ENCODE measurements at regions not wholly inside any gene's neighbourhood (a gene's known extent, or its start where the extent isn't known, plus 50 kb on each side); places are given as distances from the start of the nearest gene placed in this dataset.
A peak's percentile ranks its signal among the peaks of the same experiment; 100 is the strongest.
"Not testable (repeated sequence)": the region's sequence is repeated elsewhere in the genome, so short reads cannot be mapped to it uniquely, and the experiment has no call there.

DNA sequence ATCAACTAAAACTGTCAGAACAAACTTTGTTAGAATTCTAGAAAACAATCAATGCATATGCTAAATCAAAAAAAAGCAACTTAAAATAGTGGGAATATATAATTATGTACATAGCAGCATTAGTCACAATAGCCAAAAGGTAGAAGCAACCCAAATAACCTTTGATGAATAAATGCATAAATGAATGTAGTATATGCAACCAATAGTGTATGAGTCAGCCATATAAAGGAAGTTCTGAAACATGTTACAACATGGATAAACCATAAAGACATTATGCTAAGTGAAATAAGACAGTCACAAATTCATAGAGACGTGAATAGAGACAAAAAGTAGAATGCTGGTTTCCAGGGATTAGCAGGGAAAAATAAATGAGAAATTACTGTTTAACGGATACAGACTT lies 762.8 kb upstream of the INTU start:
- ATAC-seq (ENCODE audit: poor library complexity): no peak
- no peak for DNase-seq
- intact Hi-C loops (cut with DNase I): no loop called here

DNA sequence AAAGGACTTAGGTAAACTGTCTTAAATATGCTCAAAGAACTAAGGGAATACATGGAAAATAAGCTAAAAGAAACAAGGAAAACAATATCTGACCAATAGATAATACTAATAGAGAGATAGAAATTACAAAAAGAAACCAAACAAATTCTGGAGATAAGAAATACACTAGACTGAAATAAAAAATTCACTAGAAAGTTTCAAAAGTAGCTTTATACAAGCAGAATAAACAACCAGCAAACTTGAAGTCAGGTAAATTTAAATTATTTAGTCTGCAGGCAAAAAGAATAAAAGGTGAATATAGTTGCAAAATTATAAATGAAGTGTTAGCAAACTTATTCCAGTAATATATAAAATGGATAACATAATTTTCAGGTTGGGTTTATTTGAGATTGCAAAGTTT lies 760.9 kb upstream of the INTU start:
- no peak for ATAC-seq (ENCODE audit: poor library complexity)
- intact Hi-C loops (cut with DNase I): no loop called here
- DNase-seq: no peak

DNA sequence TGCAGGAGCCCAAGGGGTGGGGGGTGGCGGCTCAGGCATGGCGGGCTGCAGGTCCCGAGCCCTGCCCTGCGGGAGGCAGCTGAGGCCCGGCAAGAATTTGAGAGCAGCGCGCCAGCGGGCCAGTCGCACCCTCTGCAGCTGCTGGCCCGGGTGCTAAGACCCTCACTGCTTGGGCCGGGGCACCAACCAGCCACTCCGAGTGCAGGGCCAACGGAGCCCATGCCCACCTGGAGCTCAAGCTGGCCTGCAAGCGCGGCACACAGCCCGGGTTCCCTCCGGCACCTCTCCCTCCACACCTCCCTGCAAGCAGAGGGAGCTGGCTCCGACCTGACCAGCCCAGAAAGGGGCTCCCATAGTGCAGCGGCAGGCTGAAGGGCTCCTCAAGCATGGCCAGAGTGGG lies 758.2 kb upstream of the INTU start:
- DNase-seq: no peak
- intact Hi-C loops (cut with DNase I): no loop called here
- no peak for ATAC-seq (ENCODE audit: poor library complexity)

DNA sequence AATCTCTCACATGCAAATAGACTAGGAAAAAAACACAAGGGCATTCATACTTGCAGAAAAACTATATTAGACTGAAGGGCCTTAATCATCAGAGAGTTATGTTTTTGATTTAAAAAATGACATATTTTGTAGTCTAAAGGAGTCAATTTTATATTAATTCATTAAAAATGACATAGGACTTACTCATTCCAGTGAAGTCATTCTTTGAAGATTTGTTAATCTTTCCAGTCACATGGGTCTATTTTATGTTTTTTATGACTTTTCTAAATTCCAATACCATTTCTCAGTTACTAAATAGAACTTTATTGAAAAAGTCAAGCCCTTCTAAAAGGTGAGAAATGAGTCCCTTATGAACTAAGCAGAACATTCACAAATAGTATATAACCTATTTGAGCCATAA lies 743.8 kb upstream of the INTU start:
- intact Hi-C loops (cut with DNase I): no loop called here
- ATAC-seq (ENCODE audit: poor library complexity) (no peak), DNase-seq (no peak)

DNA sequence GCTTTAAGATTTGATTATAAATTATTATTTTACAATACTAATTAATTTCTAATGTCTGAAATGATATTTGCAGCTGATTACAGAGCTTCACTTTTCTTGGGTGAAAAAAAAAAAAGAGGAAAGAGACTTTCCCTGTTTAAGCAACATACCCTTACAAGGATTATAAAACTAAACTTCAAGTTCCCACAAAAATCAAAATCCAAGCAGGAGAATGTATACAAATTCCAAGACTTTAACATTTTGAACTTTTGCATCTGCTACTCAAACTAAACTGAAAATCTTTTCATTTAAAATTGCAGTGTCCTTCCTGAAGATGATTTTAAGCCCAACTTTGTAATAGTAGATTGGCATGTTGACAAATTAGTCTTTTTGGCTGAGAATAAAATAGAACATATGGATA lies 742.4 kb upstream of the INTU start:
- intact Hi-C loops (cut with DNase I): no loop called here
- no peak for ATAC-seq (ENCODE audit: poor library complexity)

DNA sequence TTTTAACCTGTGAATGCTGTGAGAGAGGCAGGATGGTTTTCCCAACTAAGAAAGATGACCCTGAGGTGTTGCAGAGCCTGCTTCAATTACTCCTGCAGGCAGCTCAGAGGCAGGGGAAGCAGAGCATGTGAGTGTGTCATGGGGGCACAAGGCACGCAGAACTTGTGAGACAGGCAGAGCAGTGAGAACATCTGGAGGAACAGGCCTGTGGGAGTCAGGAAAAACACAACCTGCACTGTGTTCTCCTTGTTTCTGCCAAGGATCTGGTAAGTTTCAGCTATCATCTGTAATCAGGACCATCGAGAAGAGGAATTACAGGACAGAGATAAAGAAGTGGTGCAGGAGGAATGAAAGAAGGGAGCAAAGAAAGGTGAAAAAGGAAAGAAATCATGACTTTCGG lies 741.8 kb upstream of the INTU start:
- intact Hi-C loops (cut with DNase I): no loop called here
- ATAC-seq (ENCODE audit: poor library complexity) (no peak), DNase-seq (no peak)

More for the DNA sequence above, 742.4 kb upstream of the INTU start:
- no peak for DNase-seq

DNA sequence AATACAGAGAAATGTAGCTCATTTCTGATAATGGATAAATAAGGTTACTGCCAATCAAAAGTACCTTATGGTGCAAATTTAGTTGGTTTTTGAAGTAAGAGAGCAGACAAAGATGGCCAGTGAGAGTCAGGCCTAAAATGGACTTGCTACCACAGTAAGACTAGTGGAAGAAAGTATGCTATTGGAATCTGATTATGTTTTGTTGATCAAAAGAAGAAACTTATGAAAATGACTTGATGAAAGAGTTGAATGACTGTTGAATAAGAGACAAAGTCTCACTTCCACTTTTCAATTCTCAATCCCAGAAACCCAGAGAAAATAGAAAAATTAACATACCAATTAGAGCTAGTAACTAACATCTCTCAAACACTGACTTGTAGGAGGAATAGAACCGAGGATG lies 737.8 kb upstream of the INTU start:
- intact Hi-C loops (cut with DNase I): no loop called here
- no peak for DNase-seq
- ATAC-seq (ENCODE audit: poor library complexity): no peak

DNA sequence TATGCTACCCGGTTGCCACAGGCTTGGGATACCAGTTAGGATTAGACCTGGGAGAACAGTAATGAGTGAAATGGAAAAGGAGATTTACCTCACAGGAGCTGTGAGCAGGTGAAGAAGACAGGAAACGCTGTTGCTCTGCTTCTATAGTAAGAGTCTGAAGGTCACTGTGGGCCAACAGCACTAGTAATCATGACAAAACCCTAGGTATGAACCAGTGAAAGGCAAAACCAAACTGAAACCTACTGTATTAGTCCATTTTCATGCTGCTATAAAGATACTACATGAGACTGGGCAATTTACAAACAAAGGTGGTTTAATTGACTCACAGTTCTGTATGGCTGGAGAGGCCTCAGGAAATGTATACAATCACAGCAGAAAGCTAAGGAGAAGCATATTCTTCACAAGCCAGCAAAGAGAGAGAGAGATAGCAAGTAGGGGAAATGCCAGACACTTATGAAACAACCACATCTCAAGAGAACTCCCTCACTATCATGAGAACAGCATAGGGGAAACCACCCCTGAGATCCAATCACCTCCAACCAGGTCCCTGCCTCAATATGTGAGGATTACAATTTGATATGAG lies 736.7 kb upstream of the INTU start:
- intact Hi-C loops (cut with DNase I): no loop called here
- ATAC-seq (ENCODE audit: poor library complexity) (no peak), DNase-seq (no peak)

DNA sequence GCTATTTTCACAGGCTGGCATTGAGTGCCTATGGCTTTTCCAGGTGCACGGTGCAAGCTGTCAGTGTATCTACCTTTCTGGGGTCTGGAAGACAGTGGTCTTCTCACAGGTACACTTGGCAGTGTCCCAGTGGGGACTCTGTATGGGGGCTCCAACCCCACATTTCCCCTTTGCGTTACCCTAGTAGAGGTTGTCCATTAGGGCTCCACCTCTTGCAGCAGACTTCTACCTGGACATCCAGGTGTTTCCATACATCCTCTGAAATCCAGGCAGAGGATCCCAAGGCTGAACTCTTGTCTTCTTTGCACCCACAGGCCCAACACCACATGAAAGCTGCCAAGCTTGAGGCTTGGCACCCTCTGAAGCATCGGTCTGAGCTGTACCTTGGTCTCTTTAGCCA lies 735.7 kb upstream of the INTU start:
- intact Hi-C loops (cut with DNase I): no loop called here
- DNase-seq (no peak), ATAC-seq (ENCODE audit: poor library complexity) (no peak)

DNA sequence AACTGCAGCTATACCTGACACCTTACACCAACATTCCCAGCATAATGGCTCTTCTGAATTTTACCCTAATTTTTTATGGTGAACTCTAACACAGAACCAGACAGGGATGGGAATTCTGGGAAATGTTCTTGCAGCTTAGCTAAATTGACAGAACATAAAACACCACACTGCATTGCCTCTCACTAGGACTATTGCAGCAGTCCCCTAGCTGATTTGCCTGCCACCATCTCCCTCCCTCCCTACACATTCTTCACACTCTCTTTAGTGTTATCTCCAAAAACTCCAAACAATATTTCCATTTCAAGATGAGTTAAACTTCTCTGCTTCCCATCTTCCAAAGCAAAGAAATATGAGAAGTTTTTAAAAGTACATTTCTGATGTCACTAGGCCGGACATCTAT lies 733.9 kb upstream of the INTU start:
- peak; percentile 68 for ATAC-seq (ENCODE audit: poor library complexity)
- no peak for DNase-seq
- intact Hi-C loops (cut with DNase I): no loop called here

DNA sequence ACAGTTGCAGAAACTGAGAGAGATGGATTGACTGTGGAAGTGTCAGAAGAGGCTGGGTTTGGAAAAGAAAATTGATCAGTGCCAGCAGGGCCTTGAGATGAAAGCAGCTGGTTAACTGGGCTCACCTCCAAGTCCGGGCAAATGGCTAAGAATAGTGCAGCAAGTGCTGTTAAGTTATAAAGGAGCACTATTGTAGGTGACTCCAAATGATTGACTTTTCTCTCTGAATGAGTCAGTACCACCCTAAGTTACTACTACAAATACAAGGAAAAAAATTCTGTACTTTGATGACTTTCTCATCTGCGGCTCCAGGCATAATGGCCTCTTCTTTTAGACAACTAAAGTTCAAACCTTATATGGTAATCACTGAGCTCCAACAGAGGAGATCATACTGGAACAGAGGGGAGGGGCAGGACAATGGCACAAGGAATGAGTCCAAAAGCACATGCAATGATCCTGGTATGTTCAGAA lies 733.4 kb upstream of the INTU start:
- ATAC-seq (ENCODE audit: poor library complexity) (peak; percentile 97), DNase-seq (peak; percentile 40)
- intact Hi-C loops (cut with DNase I): no loop called here

DNA sequence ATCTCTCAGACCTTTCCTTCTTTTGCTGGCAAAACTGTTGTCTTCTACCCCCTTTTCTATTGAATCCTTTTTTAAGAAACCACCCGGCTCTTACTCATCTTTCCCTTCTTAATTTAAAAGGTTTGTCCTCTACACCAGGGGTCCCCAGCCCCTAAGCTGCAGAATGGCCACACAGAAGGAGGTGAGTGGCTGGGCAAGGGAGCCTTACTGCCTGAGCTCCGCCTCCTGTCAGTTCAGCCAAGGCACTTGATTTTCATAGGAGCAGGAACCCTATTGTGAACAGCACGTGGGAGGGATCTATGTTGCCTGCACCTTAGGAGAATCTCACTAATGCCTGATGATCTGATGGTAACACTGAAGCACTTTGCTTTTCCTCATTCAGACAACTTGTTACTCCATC lies 726.3 kb upstream of the INTU start:
- no peak for DNase-seq
- ATAC-seq (ENCODE audit: poor library complexity): no peak
- intact Hi-C loops (cut with DNase I): no loop called here

DNA sequence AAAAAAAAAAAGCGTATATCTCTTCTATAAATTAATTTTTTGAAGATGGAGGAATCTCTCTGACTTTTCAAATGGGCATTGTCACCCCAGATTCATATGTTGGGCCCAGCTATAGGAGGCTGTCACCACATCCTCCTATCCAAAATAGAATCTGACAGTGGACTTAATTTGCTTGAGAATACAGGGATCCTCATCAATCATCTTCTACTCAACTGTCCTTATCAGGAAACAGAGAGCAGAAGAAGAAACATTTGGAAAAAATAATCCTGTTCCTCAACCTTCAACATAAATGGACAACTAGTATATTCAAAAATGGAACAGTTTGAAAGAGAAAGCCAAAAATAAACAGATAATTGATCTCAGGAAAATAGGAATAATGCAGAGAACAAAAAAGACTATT lies 725.4 kb upstream of the INTU start:
- DNase-seq: no peak
- ATAC-seq (ENCODE audit: poor library complexity): no peak
- intact Hi-C loops (cut with DNase I): no loop called here

DNA sequence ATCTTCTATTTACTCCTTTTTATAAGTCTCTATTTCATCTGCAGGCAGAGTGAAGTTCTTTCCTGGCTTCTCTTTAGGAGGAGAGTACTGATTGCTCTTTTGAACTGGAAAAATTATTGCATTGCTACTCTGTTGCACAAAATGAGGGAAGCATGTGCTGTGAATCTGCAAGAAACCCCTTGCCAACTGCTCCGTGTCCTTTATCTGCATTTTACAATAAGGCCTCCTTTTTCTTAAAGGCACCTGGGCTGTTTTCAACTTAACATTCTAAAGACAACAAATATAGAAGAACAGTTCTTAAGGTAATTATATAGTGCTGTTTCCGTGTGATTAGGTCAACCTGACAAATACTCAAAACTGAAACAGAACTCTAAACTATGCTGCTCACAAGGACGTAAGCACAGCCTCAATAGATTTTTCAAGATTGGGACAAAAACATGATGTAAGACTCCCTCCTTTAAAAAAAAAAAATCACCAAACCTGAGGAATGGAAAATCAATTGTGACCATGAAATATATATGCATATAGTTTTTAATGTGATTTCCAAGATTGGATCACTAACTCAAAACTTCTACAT lies 716.6 kb upstream of the INTU start:
- DNase-seq (no peak), ATAC-seq (ENCODE audit: poor library complexity) (no peak)
- intact Hi-C loops (cut with DNase I): no loop called here

DNA sequence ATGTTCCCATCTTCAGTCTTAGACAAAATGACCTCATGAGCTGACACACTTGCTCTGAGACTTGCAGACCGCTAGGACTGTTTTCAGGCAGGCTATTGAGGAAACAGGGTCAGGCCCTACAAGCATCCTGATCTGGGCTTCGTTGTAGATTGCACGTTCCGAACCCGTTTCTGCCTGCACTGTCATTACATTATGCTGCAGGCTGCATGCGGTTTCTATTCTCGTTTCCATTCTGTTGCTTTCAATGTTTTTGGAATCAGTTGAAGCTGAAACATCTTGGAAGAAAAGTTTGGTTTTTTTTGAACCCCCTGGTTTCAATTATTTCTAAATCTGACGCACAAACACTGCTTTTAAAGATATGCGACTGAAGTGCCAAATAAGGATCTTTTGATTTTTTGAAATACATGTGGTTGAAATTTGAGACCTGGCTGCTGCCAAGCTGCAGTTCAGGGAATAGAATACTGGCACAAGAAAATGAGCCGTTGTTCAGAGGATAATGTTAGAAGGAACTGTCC lies 716.1 kb upstream of the INTU start:
- intact Hi-C loops (cut with DNase I): no loop called here
- peak; percentile 57 for ATAC-seq (ENCODE audit: poor library complexity)

DNA sequence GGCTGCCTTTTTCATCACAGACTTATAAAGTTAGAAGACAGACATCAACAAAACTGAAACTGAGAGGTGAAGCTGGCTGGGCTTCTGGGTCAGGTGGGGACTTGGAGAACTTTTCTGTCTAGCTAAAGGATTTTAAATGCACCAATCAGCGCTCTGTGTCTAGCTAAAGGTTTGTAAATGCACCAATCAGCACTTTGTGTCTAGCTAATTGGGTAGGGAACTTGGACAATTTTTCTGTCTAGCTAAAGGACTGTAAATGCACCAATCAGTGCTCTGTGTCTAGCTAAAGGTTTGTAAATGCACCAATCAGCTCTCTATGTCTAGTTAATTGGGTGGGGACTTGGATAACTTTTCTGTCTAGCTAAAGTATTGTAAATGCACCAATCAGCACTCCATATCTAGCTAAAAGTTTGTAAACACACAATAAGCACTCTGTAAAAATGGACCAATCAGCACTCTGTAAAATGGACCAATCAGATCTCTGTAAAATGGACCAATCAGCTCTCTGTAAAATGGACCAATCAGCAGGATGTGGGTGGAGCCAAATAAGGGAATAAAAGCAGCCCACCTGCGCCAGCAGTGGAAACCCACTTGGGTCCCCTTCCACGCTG lies 710.3 kb upstream of the INTU start:
- intact Hi-C loops (cut with DNase I); DNase-seq; ATAC-seq (ENCODE audit: poor library complexity): not testable (repeated sequence)

More for the DNA sequence above, 716.1 kb upstream of the INTU start:
- no peak for DNase-seq

DNA sequence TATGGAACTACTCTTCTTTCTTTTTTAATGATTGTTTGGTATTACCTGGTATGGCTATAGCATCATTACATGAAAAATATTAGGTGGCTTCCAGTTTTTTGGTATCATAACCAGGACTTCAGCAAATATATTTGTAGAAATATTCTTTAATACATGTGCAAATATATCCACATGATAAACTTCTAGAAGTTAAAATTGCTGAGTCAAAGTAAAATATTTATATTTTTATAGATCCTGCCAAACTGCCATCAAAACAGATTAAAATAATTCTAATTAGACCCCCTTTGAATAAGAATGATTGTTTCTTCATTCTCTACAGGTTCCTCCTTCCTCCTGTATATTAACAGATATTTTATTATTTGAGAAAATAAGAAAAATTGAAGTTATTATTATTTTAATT lies 708.5 kb upstream of the INTU start:
- ATAC-seq (ENCODE audit: poor library complexity) (no peak), DNase-seq (no peak)
- intact Hi-C loops (cut with DNase I): no loop called here

DNA sequence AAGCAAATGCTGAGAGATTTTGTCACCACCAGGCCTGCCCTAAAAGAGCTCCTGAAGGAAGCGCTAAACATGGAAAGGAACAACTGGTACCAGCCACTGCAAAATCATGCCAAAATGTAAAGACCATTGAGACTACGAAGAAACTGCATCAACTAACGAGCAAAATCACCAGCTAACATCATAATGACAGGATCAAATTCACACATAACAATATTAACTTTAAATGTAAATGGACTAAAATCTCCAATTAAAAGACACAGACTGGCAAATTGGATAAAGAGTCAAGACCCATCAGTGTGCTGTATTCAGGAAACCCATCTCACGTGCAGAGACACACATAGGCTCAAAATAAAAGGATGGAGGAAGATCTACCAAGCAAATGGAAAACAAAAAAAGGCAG lies 702.7 kb upstream of the INTU start:
- intact Hi-C loops (cut with DNase I); ATAC-seq (ENCODE audit: poor library complexity); DNase-seq: not testable (repeated sequence)

DNA sequence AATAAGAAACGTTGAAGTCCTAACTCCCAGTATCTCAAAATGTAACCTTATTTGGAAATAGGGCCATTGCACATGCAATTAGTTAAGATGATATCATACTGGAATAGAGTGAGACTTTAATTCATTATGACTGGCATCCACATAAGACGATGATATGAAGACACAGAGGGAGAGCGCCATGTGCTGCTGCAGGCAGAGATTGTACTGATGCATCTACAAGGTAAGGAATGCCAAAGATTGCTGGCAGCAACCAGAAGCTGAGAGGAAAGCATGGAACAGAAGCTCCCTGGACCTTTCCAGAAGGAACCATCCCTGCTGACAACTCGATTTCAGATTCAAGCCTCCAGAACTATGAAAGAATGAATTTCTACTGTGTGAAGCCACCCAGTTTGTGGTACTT lies 697.0 kb upstream of the INTU start:
- intact Hi-C loops (cut with DNase I): no loop called here
- ATAC-seq (ENCODE audit: poor library complexity) (no peak), DNase-seq (no peak)

DNA sequence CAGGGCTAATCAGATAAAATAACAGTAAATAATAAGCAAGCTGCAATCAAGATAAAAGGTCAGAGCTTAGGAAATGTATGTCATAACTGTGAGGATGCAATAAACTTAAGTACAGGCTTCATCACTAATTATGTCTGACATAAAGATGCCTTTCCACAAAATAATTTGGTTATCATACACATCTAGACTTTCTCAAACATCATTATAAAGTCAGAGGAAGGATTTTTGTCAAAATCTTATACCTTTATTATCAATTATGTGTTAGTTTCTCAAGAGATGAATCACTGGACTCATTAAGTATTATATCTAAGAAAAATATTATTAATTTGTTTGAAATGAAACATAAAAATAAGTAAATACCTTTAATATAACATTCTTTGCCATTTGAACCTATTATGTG lies 695.4 kb upstream of the INTU start:
- ATAC-seq (ENCODE audit: poor library complexity): no peak
- DNase-seq: no peak
- intact Hi-C loops (cut with DNase I): no loop called here

Data from Right ventricle myocardium superior (tissue), 1 donor.